Loucy (cell line): ENCODE measurements at regions not wholly inside any gene's neighbourhood (a gene's known extent, or its start where the extent isn't known, plus 50 kb on each side); places are given as distances from the start of the nearest gene placed in this dataset.

Source experiments
- H2AFZ ChIP-seq: fragments of 200-600 bp; sonication (generic); 2 replicates; pipeline ENCODE4 v1.6.0; 2016; ENCODE audit warnings: antibody characterized with exemption, mild to moderate bottlenecking, low read length, moderate library complexity
- H3F3A ChIP-seq: fragments of 200-600 bp; 2 replicates; pipeline ENCODE4 v1.6.0; 2016; ENCODE audit warnings: antibody characterized with exemption, low read depth, mild to moderate bottlenecking
- H3K27me3 ChIP-seq: fragments of 200-600 bp; sonication (generic); 2 replicates; pipeline ENCODE4 v1.6.1; 2014; ENCODE audit warnings: low read length, mild to moderate bottlenecking; ENCODE audit not compliant: insufficient read depth, poor library complexity, severe bottlenecking
- H3K36me3 ChIP-seq: fragments of 200-600 bp; sonication (generic); 2 replicates; pipeline ENCODE4 v1.6.1; 2016; ENCODE audit warnings: low read length; ENCODE audit not compliant: insufficient read depth
- H3K4me1 ChIP-seq: fragments of 200-600 bp; sonication (generic); 2 replicates; pipeline ENCODE4 v1.5.1; 2014; ENCODE audit warnings: low read length, mild to moderate bottlenecking; ENCODE audit not compliant: insufficient read depth, poor library complexity, severe bottlenecking
- H3K4me2 ChIP-seq: fragments of 200-600 bp; sonication (generic); 2 replicates; pipeline ENCODE4 v1.6.0; 2014; ENCODE audit warnings: antibody characterized with exemption, low read length, low read depth, mild to moderate bottlenecking; ENCODE audit not compliant: poor library complexity, severe bottlenecking
- H3K4me3 ChIP-seq: fragments of 200-600 bp; sonication (generic); 2 replicates; pipeline ENCODE4 v1.5.1; 2014; ENCODE audit warnings: low read length, mild to moderate bottlenecking, mixed read lengths; ENCODE audit not compliant: poor library complexity, severe bottlenecking
- H3K79me2 ChIP-seq: fragments of 200-600 bp; sonication (generic); 2 replicates; pipeline ENCODE4 v1.6.1; 2014; ENCODE audit warnings: low read length; ENCODE audit not compliant: insufficient read depth
- H3K9ac ChIP-seq: fragments of 200-600 bp; sonication (generic); 2 replicates; pipeline ENCODE4 v1.6.0; 2014; ENCODE audit warnings: mild to moderate bottlenecking, low read depth, low read length, moderate library complexity; ENCODE audit not compliant: poor library complexity, severe bottlenecking
- H3K9me2 ChIP-seq: fragments of 200-600 bp; sonication (generic); replicated peaks from 2 replicates; pipeline ENCODE4 v1.6.1; 2016; ENCODE audit warnings: low read depth, low read length, mixed read lengths
- H3K9me3 ChIP-seq: fragments of 200-600 bp; sonication (generic); 2 replicates; pipeline ENCODE4 v1.6.1; 2014; ENCODE audit warnings: mild to moderate bottlenecking, antibody characterized with exemption, low read length, low read depth; ENCODE audit not compliant: insufficient read depth
- H4K20me1 ChIP-seq: fragments of 200-600 bp; sonication (generic); 2 replicates; pipeline ENCODE4 v1.6.0; 2014; ENCODE audit warnings: antibody characterized with exemption, low read length, mild to moderate bottlenecking; ENCODE audit not compliant: insufficient read depth, poor library complexity, severe bottlenecking
- EZH2phosphoT487 ChIP-seq: fragments of 200-600 bp; IDR thresholded peaks from 2 replicates; pipeline ENCODE4 v1.6.1; 2018; ENCODE audit warnings: antibody characterized with exemption, mild to moderate bottlenecking, moderate library complexity, borderline replicate concordance
- TF ChIP-seq, protein P1 (sequence below): fragments of 200-600 bp; sonication (generic); conservative IDR thresholded peaks from 2 replicates; pipeline ENCODE4 v1.5.1; 2014; ENCODE audit warnings: mild to moderate bottlenecking, antibody characterized with exemption, low read length

DNA sequence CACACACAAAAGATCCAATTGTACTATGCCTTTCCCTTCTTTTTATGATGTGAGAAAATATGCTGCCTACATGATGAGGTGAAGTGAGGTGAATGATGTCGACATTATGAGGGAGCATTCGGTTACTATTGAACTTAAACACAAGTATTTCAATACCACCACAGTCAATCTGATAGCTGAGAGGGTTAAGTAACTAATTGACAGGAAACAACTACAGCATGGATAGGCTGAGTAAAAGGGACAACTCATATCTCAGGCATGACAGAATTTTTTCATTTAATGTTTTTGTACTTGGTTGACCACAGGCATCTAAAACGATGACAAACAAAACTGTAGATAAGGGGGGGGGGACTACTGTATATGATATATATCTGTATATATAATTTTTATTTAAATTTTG, 488.9 kb downstream of the SH2D4B start:
- no peak for TF ChIP-seq EZH2phosphoT487
- TF ChIP-seq, protein P1, sequence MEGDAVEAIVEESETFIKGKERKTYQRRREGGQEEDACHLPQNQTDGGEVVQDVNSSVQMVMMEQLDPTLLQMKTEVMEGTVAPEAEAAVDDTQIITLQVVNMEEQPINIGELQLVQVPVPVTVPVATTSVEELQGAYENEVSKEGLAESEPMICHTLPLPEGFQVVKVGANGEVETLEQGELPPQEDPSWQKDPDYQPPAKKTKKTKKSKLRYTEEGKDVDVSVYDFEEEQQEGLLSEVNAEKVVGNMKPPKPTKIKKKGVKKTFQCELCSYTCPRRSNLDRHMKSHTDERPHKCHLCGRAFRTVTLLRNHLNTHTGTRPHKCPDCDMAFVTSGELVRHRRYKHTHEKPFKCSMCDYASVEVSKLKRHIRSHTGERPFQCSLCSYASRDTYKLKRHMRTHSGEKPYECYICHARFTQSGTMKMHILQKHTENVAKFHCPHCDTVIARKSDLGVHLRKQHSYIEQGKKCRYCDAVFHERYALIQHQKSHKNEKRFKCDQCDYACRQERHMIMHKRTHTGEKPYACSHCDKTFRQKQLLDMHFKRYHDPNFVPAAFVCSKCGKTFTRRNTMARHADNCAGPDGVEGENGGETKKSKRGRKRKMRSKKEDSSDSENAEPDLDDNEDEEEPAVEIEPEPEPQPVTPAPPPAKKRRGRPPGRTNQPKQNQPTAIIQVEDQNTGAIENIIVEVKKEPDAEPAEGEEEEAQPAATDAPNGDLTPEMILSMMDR, result no peak
- H3K4me2 ChIP-seq, result no peak overlapping the region
- H3K9me3 ChIP-seq, result no peaks in the 10 kb centered on the region; the same call in 1 of the 2 replicates
- H3F3A ChIP-seq, result no peaks in the 10 kb centered on the region
- H3K9ac ChIP-seq, result no peak overlapping the region
- no peaks in the 10 kb centered on the region for H3K79me2 ChIP-seq
- H2AFZ ChIP-seq, result no peak overlapping the region
- H3K4me3 ChIP-seq, result no peak overlapping the region
- H4K20me1 ChIP-seq, result no peaks in the 10 kb centered on the region
- H3K27me3 ChIP-seq, result no peaks in the 10 kb centered on the region
- no peaks in the 10 kb centered on the region for H3K9me2 ChIP-seq
- H3K36me3 ChIP-seq, result no peaks in the 10 kb centered on the region
- peaks cover 4% of the 10 kb centered on the region for H3K4me1 ChIP-seq

DNA sequence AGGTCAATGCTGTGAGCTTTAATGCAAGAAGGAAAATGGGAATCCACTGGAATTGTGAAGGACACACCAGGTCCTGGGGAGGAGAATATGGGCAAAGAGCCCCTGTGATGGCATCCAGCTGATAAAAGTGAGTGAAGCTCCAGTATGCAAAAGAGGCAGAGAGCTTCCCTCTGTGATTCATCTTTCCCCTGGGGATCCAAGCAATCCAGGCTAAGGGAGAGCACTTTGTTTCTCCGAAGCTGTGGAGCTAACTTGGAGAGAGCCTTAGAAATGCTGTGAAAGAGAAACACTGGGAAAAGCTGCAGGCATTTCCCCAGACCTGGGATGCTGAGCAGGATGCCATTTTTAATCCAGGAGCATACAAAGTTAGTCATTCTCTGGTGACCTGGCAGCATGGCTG, 489.5 kb downstream of the SH2D4B start:
- H3K9me2 ChIP-seq, result no peaks in the 10 kb centered on the region

DNA sequence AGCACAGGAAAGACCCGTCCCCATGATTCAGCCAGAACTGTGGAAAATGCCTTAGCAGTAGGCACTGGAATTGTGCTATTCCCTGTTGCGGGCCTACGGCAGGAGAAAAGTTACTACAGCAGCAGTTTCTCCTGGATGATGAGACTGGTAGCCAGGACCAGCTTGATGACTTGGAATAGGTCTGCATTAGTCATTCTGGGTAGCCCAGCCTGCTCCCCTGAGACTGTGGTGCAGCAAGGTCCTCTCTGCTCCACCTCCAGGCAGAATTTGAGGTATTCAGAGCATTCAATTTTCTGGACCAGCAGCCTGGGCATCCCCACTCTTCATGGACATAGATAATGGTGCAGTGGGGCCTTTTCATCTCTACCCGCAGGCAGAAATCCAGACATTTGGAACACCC, 490.0 kb downstream of the SH2D4B start:
- Histone ChIP-seq H3K79me2 (no peaks in the 10 kb centered on the region), H3K36me3 (no peaks in the 10 kb centered on the region), H3K4me3 (no peak overlapping the region), H3F3A (no peaks in the 10 kb centered on the region), H3K9me2 (no peaks in the 10 kb centered on the region), H3K9ac (no peak overlapping the region), H3K27me3 (no peaks in the 10 kb centered on the region), H3K4me2 (no peak overlapping the region), H3K4me1 (no peaks in the 10 kb centered on the region), H4K20me1 (no peaks in the 10 kb centered on the region), H2AFZ (no peak overlapping the region), H3K9me3 (no peaks in the 10 kb centered on the region; the same call in 1 of the 2 replicates)
- TF ChIP-seq EZH2phosphoT487, result no peak
- TF ChIP-seq, protein P1, result no peak

More for the DNA sequence above, 489.5 kb downstream of the SH2D4B start:
- Histone ChIP-seq H3K36me3 (no peaks in the 10 kb centered on the region), H4K20me1 (no peaks in the 10 kb centered on the region), H3K9ac (no peak overlapping the region), H3K4me1 (no peaks in the 10 kb centered on the region), H3K27me3 (no peaks in the 10 kb centered on the region), H2AFZ (no peak overlapping the region), H3K9me3 (no peaks in the 10 kb centered on the region; the same call in 1 of the 2 replicates), H3F3A (no peaks in the 10 kb centered on the region), H3K79me2 (no peaks in the 10 kb centered on the region), H3K4me3 (no peak overlapping the region), H3K4me2 (no peak overlapping the region)
- TF ChIP-seq, protein P1, result no peak
- TF ChIP-seq EZH2phosphoT487, result no peak
